SK-N-SH (cell line): ENCODE measurements at regions not wholly inside any gene's neighbourhood (a gene's known extent, or its start where the extent isn't known, plus 50 kb on each side); places are given as distances from the start of the nearest gene placed in this dataset.

Source experiments
- CTCF ChIA-PET: fragments of 300-600, 350-600 bp; formaldehyde crosslinking; extraction: SDS; loops from one replicate; lab custom pipeline; 2021; lab: Yijun Ruan, JAX
- POLR2A ChIA-PET: fragments of 350-600 bp; sonication (Branson Sonifier 250); formaldehyde crosslinking; extraction: SDS; loops from one replicate; lab custom pipeline; 2020; ENCODE audit warnings: antibody characterized with exemption, inconsistent platforms; lab: Yijun Ruan, JAX
- DNase-seq: peaks from one replicate; pipeline ENCODE4 v3.0.0; 2012
- H2AFZ ChIP-seq: fragments of 200-600 bp; sonication (generic); 2 replicates; pipeline ENCODE4 v1.8.1; 2016; ENCODE audit warnings: antibody characterized with exemption, mild to moderate bottlenecking, low read depth
- H3F3A ChIP-seq: fragments of 200-600 bp; sonication (generic); replicated peaks from 2 replicates; pipeline ENCODE3; 2016; ENCODE audit warnings: antibody characterized with exemption, mild to moderate bottlenecking; ENCODE audit not compliant: insufficient read depth
- H3K27ac ChIP-seq, 2 experiments: fragments of 200-500 bp in 1 of 2; fragments of 200-600 bp in 1 of 2; sonication (Bioruptor generic) in 1 of 2; sonication (generic), shearing (Covaris generic) in 1 of 2; 2 replicates each; pipeline versions ENCODE4 v1.5.1 to v1.6.1; 2014 to 2016; ENCODE audit warnings: low read depth in 2 of 2, inconsistent platforms in 1 of 2, low read length in 1 of 2, mild to moderate bottlenecking in 1 of 2, mixed read lengths in 1 of 2
- H3K27me3 ChIP-seq: fragments of 200-600 bp; sonication (generic), shearing (Covaris generic); 2 replicates; pipeline ENCODE4 v1.6.1; 2016; ENCODE audit warnings: mixed run types; ENCODE audit not compliant: insufficient read depth
- H3K36me3 ChIP-seq, 2 experiments: fragments of 200-500 bp in 1 of 2; fragments of 200-600 bp in 1 of 2; sonication (Bioruptor generic) in 1 of 2; sonication (generic) in 1 of 2; replicated peaks in 1 of 2; 2 replicates each; pipeline versions ENCODE3 to v1.5.1; 2014 to 2016; ENCODE audit warnings: low read length in 1 of 2, mild to moderate bottlenecking in 1 of 2; ENCODE audit not compliant: insufficient read depth in 2 of 2, control insufficient read depth in 1 of 2
- H3K4me1 ChIP-seq, 2 experiments: fragments of 200-500 bp in 1 of 2; fragments of 200-600 bp in 1 of 2; sonication (Bioruptor generic) in 1 of 2; sonication (generic), shearing (Covaris generic) in 1 of 2; 2 replicates each; pipeline versions ENCODE4 v1.5.1 to v1.6.1; 2014 to 2016; ENCODE audit warnings: low read depth in 1 of 2, low read length in 1 of 2, mixed run types in 1 of 2; ENCODE audit not compliant: insufficient read depth in 2 of 2, control insufficient read depth in 1 of 2
- H3K4me2 ChIP-seq: fragments of 200-600 bp; sonication (generic), shearing (Covaris generic); 2 replicates; pipeline ENCODE4 v1.6.1; 2017; ENCODE audit warnings: mixed run types
- H3K4me3 ChIP-seq, 2 experiments: fragments of 200-500 bp in 1 of 2; fragments of 200-600 bp in 1 of 2; sonication (Bioruptor generic) in 1 of 2; sonication (generic), shearing (Covaris generic) in 1 of 2; 2 replicates each; pipeline versions ENCODE4 v1.5.1 to v1.8.1; 2014 to 2016; ENCODE audit warnings: low read depth in 2 of 2, inconsistent platforms in 1 of 2, low read length in 1 of 2, mild to moderate bottlenecking in 1 of 2, mixed read lengths in 1 of 2, moderate library complexity in 1 of 2
- H3K79me2 ChIP-seq: fragments of 200-600 bp; sonication (generic); 2 replicates; pipeline ENCODE4 v1.8.1; 2017; ENCODE audit warnings: mild to moderate bottlenecking; ENCODE audit not compliant: insufficient read depth
- H3K9ac ChIP-seq: fragments of 200-600 bp; sonication (generic); 2 replicates; pipeline ENCODE4 v1.6.1; 2017; ENCODE audit warnings: mixed run types
- H3K9me2 ChIP-seq: fragments of 200-600 bp; sonication (generic); 2 replicates; pipeline ENCODE4 v1.6.1; 2017; ENCODE audit warnings: mixed run types
- H3K9me3 ChIP-seq: fragments of 200-600 bp; sonication (generic); 2 replicates; pipeline ENCODE4 v1.6.1; 2017; ENCODE audit warnings: mixed run types, mild to moderate bottlenecking, moderate library complexity
- H4K20me1 ChIP-seq: fragments of 200-600 bp; sonication (generic); 2 replicates; pipeline ENCODE4 v1.6.1; 2017; ENCODE audit warnings: mild to moderate bottlenecking, mixed run types; ENCODE audit not compliant: insufficient read depth
- CHD2 ChIP-seq: fragments of 150-350 bp; IDR thresholded peaks from 2 replicates; pipeline ENCODE4 v1.6.1; 2018; ENCODE audit warnings: low read length; ENCODE audit not compliant: partially characterized antibody
- ELF1 ChIP-seq: IDR thresholded peaks from 2 replicates; pipeline ENCODE4 v1.4.0; 2012
- EP300 ChIP-seq, 2 experiments: IDR thresholded peaks; 2 replicates each; pipeline versions ENCODE4 v1.4.0 to v1.6.1; 2012; ENCODE audit warnings: borderline replicate concordance in 1 of 2, low read depth in 1 of 2, low read length in 1 of 2
- FOSL2 ChIP-seq: IDR thresholded peaks from 2 replicates; pipeline ENCODE4 v1.4.0; 2012; ENCODE audit warnings: low read depth, mild to moderate bottlenecking, moderate library complexity, borderline replicate concordance
- FOXJ3 ChIP-seq: sonication (generic); formaldehyde crosslinking; IDR thresholded peaks from 2 replicates; pipeline ENCODE4 v1.5.1; 2020; ENCODE audit warnings: mild to moderate bottlenecking, missing genetic modification reagents
- GABPA ChIP-seq: IDR thresholded peaks from 2 replicates; pipeline ENCODE4 v1.4.0; 2012; ENCODE audit warnings: low read depth, mild to moderate bottlenecking
- JUND ChIP-seq: IDR thresholded peaks from 2 replicates; pipeline ENCODE4 v1.4.0; 2012
- NRF1 ChIP-seq: IDR thresholded peaks from 2 replicates; pipeline ENCODE4 v1.6.1; 2012; ENCODE audit warnings: low read depth, mild to moderate bottlenecking, low read length
- POLR2AphosphoS5 ChIP-seq: IDR thresholded peaks from 2 replicates; pipeline ENCODE4 v1.6.1; 2012; ENCODE audit warnings: low read depth, low read length
- RFX5 ChIP-seq: IDR thresholded peaks from 2 replicates; pipeline ENCODE4 v1.6.1; 2012; ENCODE audit warnings: mild to moderate bottlenecking, improper control_type of control experiment, low read length
- SIN3A ChIP-seq: IDR thresholded peaks from 2 replicates; pipeline ENCODE4 v1.6.1; 2012; ENCODE audit warnings: low read depth, mild to moderate bottlenecking, low read length, moderate library complexity, borderline replicate concordance
- SMC3 ChIP-seq: IDR thresholded peaks from 2 replicates; pipeline ENCODE4 v1.6.1; 2012; ENCODE audit warnings: low read depth, low read length, improper control_type of control experiment
- TAF1 ChIP-seq: IDR thresholded peaks from 2 replicates; pipeline ENCODE4 v1.6.1; 2012; ENCODE audit warnings: low read depth, mild to moderate bottlenecking, low read length, moderate library complexity, borderline replicate concordance
- TCF12 ChIP-seq: IDR thresholded peaks from 2 replicates; pipeline ENCODE4 v1.4.0; 2012
- YY1 ChIP-seq: IDR thresholded peaks from 2 replicates; pipeline ENCODE4 v1.4.0; 2012; ENCODE audit warnings: low read depth, mild to moderate bottlenecking
- WGBS: methylation state at CpG from one replicate; pipeline ENCODE4 v1.1.6; 2017; ENCODE audit warnings: low lambda C conversion rate; 5-methylcytosine and 5-hydroxymethylcytosine counted together
- TF ChIP-seq, protein P1 (sequence below): fragments of 150-350 bp; IDR thresholded peaks from 2 replicates; pipeline ENCODE4 v1.6.1; 2017; ENCODE audit warnings: antibody characterized with exemption, low read length, low read depth, borderline replicate concordance
- TF ChIP-seq, protein P2 (sequence below): IDR thresholded peaks from 2 replicates; pipeline ENCODE4 v1.4.0; 2012; ENCODE audit warnings: low read depth
- TF ChIP-seq, protein P3 (sequence below): IDR thresholded peaks from 2 replicates; pipeline ENCODE4 v1.6.1; 2012; ENCODE audit warnings: mild to moderate bottlenecking, low read depth, low read length, moderate library complexity
- TF ChIP-seq, protein P4 (sequence below): IDR thresholded peaks from 2 replicates; pipeline ENCODE4 v1.4.0; 2012; ENCODE audit warnings: low read depth, borderline replicate concordance

DNA sequence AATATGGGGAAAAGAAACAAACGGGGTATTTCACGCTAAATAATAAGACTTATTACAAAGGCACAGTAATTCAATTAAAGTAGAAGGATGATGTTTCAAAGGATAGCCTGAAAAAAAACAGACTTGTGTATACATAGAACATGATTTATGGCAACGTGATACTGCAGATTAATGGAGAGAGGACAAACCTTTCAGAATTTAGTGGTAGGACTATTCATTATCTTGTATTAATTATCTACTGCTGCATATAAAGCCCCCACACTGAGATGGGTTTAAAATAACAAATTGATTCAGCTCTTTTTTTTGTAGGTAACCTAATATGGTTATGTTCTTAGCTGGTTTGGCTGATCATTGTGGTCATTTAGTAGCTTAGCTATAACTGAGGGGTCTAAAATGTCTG lies 1269.0 kb downstream of the FSTL5 start:
- no peaks in the 10 kb centered on the region for H3K9me3 ChIP-seq
- no peak overlapping the region for H2AFZ ChIP-seq
- H3K36me3 ChIP-seq = no peaks in the 10 kb centered on the region
- DNase-seq = no peak
- TF ChIP-seq SIN3A (no peak), JUND (no peak), TCF12 (no peak), GABPA (no peak), CHD2 (no peak), SMC3 (no peak), RFX5 (no peak), TAF1 (no peak), FOXJ3 (CRISPR knock-in tag) (no peak), NRF1 (no peak), FOSL2 (no peak), ELF1 (no peak), EP300 (IDR thresholded peaks at IDR 0.05; ENCODE audit: borderline replicate concordance in 1 of 2, low read depth in 1 of 2, low read length in 1 of 2) (no peak), YY1 (no peak), POLR2AphosphoS5 (no peak)
- TF ChIP-seq, protein P1, sequence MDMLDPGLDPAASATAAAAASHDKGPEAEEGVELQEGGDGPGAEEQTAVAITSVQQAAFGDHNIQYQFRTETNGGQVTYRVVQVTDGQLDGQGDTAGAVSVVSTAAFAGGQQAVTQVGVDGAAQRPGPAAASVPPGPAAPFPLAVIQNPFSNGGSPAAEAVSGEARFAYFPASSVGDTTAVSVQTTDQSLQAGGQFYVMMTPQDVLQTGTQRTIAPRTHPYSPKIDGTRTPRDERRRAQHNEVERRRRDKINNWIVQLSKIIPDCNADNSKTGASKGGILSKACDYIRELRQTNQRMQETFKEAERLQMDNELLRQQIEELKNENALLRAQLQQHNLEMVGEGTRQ = no peak
- TF ChIP-seq, protein P2, sequence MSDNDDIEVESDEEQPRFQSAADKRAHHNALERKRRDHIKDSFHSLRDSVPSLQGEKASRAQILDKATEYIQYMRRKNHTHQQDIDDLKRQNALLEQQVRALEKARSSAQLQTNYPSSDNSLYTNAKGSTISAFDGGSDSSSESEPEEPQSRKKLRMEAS = no peak
- TF ChIP-seq, protein P3, sequence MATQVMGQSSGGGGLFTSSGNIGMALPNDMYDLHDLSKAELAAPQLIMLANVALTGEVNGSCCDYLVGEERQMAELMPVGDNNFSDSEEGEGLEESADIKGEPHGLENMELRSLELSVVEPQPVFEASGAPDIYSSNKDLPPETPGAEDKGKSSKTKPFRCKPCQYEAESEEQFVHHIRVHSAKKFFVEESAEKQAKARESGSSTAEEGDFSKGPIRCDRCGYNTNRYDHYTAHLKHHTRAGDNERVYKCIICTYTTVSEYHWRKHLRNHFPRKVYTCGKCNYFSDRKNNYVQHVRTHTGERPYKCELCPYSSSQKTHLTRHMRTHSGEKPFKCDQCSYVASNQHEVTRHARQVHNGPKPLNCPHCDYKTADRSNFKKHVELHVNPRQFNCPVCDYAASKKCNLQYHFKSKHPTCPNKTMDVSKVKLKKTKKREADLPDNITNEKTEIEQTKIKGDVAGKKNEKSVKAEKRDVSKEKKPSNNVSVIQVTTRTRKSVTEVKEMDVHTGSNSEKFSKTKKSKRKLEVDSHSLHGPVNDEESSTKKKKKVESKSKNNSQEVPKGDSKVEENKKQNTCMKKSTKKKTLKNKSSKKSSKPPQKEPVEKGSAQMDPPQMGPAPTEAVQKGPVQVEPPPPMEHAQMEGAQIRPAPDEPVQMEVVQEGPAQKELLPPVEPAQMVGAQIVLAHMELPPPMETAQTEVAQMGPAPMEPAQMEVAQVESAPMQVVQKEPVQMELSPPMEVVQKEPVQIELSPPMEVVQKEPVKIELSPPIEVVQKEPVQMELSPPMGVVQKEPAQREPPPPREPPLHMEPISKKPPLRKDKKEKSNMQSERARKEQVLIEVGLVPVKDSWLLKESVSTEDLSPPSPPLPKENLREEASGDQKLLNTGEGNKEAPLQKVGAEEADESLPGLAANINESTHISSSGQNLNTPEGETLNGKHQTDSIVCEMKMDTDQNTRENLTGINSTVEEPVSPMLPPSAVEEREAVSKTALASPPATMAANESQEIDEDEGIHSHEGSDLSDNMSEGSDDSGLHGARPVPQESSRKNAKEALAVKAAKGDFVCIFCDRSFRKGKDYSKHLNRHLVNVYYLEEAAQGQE = no peak
- TF ChIP-seq, protein P4, sequence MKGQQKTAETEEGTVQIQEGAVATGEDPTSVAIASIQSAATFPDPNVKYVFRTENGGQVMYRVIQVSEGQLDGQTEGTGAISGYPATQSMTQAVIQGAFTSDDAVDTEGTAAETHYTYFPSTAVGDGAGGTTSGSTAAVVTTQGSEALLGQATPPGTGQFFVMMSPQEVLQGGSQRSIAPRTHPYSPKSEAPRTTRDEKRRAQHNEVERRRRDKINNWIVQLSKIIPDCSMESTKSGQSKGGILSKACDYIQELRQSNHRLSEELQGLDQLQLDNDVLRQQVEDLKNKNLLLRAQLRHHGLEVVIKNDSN = no peak
- WGBS = 73% methylated on average over 3 of the region's 3 CpGs
- no peaks in the 10 kb centered on the region for H3K9me2 ChIP-seq
- no peaks in the 10 kb centered on the region for H3K79me2 ChIP-seq
- no peaks in the 10 kb centered on the region for H4K20me1 ChIP-seq
- H3K27me3 ChIP-seq = no peaks in the 10 kb centered on the region
- H3K27ac ChIP-seq = no peak overlapping the region
- no peak overlapping the region for H3K9ac ChIP-seq
- no peak overlapping the region for H3K4me3 ChIP-seq
- ChIA-PET POLR2A (no interaction called here), CTCF (no interaction called here)
- H3K4me1 ChIP-seq = no peaks in the 10 kb centered on the region
- no peaks in the 10 kb centered on the region for H3F3A ChIP-seq
- H3K4me2 ChIP-seq = no peak overlapping the region
